WTC11 (cell line): ENCODE measurements at regions not wholly inside any gene's neighbourhood (a gene's known extent, or its start where the extent isn't known, plus 50 kb on each side); places are given as distances from the start of the nearest gene placed in this dataset.

Experiments
- ARID4B ChIP-seq: sonication (generic); formaldehyde crosslinking; IDR thresholded peaks from 2 replicates; pipeline ENCODE4 v1.8.0; 2023; ENCODE audit warnings: missing genetic modification reagents, mild to moderate bottlenecking, borderline replicate concordance
- ATF3 ChIP-seq: sonication (generic); formaldehyde crosslinking; conservative IDR thresholded peaks from 2 replicates; pipeline ENCODE4 v1.8.1; 2022; ENCODE audit warnings: mild to moderate bottlenecking, missing genetic modification reagents
- CTCF ChIP-seq: fragments of 200-600 bp; IDR thresholded peaks from 2 replicates; pipeline ENCODE4 v1.8.0; 2022; ENCODE audit warnings: antibody characterized with exemption
- ZNF512 ChIP-seq: sonication (generic); formaldehyde crosslinking; IDR thresholded peaks from 2 replicates; pipeline ENCODE4 v1.8.1; 2022; ENCODE audit warnings: missing genetic modification reagents, borderline replicate concordance

GRCh38 chr9:135178498-135178897 is 91.0 kb downstream of the OLFM1 start:
- no peak for TF ChIP-seq CTCF
- no peak for TF ChIP-seq ZNF512 (CRISPR knock-in tag)
- TF ChIP-seq ARID4B (CRISPR knock-in tag) = no peak
- no peak for TF ChIP-seq ATF3 (CRISPR knock-in tag)
